ENCODE measurements at regions not wholly inside any gene's neighbourhood (a gene's known extent, or its start where the extent isn't known, plus 50 kb on each side); places are given as distances from the start of the nearest gene placed in this dataset.

GRCh38 chr4:1472911-1473518 is 66.8 kb upstream of the NKX1-1 start:
- no peak for TF ChIP-seq CTCF (IDR thresholded peaks at IDR 0.05)
- no peak for TF ChIP-seq POLR2A (IDR thresholded peaks at IDR 0.05)

Measured in right lobe of liver (tissue), 4 donors.